Upper lobe of left lung (tissue), 4 donors: ENCODE measurements at regions not wholly inside any gene's neighbourhood (a gene's known extent, or its start where the extent isn't known, plus 50 kb on each side); places are given as distances from the start of the nearest gene placed in this dataset.

Experiments used
- CTCF ChIP-seq, 6 experiments: fragments of 450-650 bp in 4 of 6; fragments of 200-600 bp in 2 of 6; sonication (generic) in 2 of 6; IDR thresholded peaks; one replicate each; pipeline ENCODE4 v1.5.1; 2016 to 2019; ENCODE audit warnings: antibody characterized with exemption in 6 of 6
- POLR2A ChIP-seq, 4 donors: fragments of 450-650 bp; IDR thresholded peaks; one replicate each; pipeline ENCODE4 v1.5.1; 2016 to 2017; ENCODE audit warnings: antibody characterized with exemption in 4 of 4, mild to moderate bottlenecking in 2 of 4
- POLR2AphosphoS5 ChIP-seq, 2 donors: sonication (generic); formaldehyde crosslinking; IDR thresholded peaks; one replicate each; pipeline ENCODE4 v1.5.1; 2017; ENCODE audit warnings: antibody characterized with exemption in 2 of 2

- TF ChIP-seq POLR2A (IDR thresholded peaks at IDR 0.05) (no peak), CTCF (IDR thresholded peaks at IDR 0.05) (no peak), POLR2AphosphoS5 (IDR thresholded peaks at IDR 0.05) (no peak)
Observed at GRCh38 chr10:16184096-16184597, 252.7 kb upstream of the PTER start.
